GM20000 (cell line): ENCODE measurements at regions not wholly inside any gene's neighbourhood (a gene's known extent, or its start where the extent isn't known, plus 50 kb on each side); places are given as distances from the start of the nearest gene placed in this dataset.

Experiments
- DNase-seq: peaks from one replicate; pipeline ENCODE4 v3.0.0; 2012; ENCODE audit warnings: low spot score
- TF ChIP-seq, protein P1 (sequence below): IDR thresholded peaks from 2 replicates; pipeline ENCODE4 v1.5.1; 2012; ENCODE audit warnings: mild to moderate bottlenecking, control low read depth; ENCODE audit errors: extremely low read depth, missing control alignments

- DNase-seq, result no peak
Measured at GRCh38 chr7:142539901-142540300, 209.4 kb upstream of the PRSS1 start.

GRCh38 chr7:142537760-142538159, 211.5 kb upstream of the PRSS1 start:
- TF ChIP-seq, protein P1, sequence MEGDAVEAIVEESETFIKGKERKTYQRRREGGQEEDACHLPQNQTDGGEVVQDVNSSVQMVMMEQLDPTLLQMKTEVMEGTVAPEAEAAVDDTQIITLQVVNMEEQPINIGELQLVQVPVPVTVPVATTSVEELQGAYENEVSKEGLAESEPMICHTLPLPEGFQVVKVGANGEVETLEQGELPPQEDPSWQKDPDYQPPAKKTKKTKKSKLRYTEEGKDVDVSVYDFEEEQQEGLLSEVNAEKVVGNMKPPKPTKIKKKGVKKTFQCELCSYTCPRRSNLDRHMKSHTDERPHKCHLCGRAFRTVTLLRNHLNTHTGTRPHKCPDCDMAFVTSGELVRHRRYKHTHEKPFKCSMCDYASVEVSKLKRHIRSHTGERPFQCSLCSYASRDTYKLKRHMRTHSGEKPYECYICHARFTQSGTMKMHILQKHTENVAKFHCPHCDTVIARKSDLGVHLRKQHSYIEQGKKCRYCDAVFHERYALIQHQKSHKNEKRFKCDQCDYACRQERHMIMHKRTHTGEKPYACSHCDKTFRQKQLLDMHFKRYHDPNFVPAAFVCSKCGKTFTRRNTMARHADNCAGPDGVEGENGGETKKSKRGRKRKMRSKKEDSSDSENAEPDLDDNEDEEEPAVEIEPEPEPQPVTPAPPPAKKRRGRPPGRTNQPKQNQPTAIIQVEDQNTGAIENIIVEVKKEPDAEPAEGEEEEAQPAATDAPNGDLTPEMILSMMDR, result no peak
- no peak for DNase-seq

More at GRCh38 chr7:142539901-142540300, 209.4 kb upstream of the PRSS1 start:
- TF ChIP-seq, protein P1, result no peak

GRCh38 chr7:142535123-142535779, 214.0 kb upstream of the PRSS1 start:
- TF ChIP-seq, protein P1, result peak; percentile 65

DNA sequence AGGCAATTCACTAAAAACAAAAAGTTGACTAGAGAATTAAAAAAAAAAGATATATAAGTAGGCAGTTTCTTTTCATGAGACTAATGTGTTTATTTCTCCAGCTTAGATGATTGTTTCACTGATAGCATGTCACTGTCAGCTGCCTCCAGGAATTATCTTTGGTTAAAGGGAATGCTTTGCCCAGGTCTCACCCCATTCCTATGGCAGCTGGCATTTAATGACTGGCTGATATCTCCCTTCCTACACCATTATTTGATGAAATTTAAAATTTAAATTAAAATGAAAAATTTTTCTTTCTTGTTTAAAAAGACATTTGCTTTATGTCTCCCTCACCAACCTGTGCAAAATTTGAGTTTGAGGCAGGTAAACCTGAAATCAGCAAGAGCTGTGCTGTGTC, 214.5 kb upstream of the PRSS1 start:
- TF ChIP-seq, protein P1, result no peak
- DNase-seq, result no peak

More at GRCh38 chr7:142535123-142535779, 214.0 kb upstream of the PRSS1 start:
- peak; percentile 59 for DNase-seq

DNA sequence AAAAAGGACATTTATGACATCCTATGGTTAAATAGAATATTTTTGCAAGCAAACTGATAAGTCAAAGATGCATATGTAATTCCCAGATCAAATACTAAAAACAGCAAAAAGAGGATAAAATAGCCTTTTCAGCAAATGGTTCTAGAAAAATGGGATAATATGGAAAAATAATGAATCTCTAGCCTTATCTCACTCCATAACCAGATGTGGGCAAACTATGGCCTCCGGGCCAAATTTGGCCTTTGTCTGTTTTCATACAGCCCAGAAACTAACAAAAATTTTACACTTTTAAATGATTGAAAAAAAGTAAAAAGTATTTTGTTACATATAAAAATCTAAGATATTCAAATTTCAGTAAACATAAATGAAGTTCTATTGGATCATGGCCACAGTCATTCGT, 215.4 kb upstream of the PRSS1 start:
- TF ChIP-seq, protein P1, result no peak
- no peak for DNase-seq

- TF ChIP-seq, protein P1, result no peak
- DNase-seq, result no peak
Measured at GRCh38 chr7:142529591-142529990, 219.7 kb upstream of the PRSS1 start.

GRCh38 chr7:142528608-142529408, 220.5 kb upstream of the PRSS1 start:
- DNase-seq, result no peak
- TF ChIP-seq, protein P1, result no peak
